Nephron (organoid): ENCODE measurements at regions not wholly inside any gene's neighbourhood (a gene's known extent, or its start where the extent isn't known, plus 50 kb on each side); places are given as distances from the start of the nearest gene placed in this dataset.

Source experiments
- H3K27ac Mint-ChIP-seq, 3 experiments: 2 replicates each; pipeline ENCODE4 v1.8.0; 2020; ENCODE audit warnings: mixed read lengths in 3 of 3, mild to moderate bottlenecking in 2 of 3, moderate library complexity in 1 of 3
- H3K27me3 Mint-ChIP-seq: 2 replicates; pipeline ENCODE4 v1.8.0; 2021; ENCODE audit warnings: low read depth, mild to moderate bottlenecking, moderate library complexity, mixed read lengths
- H3K36me3 Mint-ChIP-seq: 2 replicates; pipeline ENCODE4 v1.8.0; 2020; ENCODE audit warnings: low read depth, mixed read lengths
- H3K4me1 Mint-ChIP-seq: 2 replicates; pipeline ENCODE4 v1.8.0; 2020; ENCODE audit warnings: mixed read lengths
- H3K4me3 Mint-ChIP-seq, 3 experiments: 2 replicates each; pipeline ENCODE4 v1.8.0; 2020; ENCODE audit warnings: mild to moderate bottlenecking in 3 of 3, mixed read lengths in 3 of 3, moderate library complexity in 2 of 3
- H3K9me3 Mint-ChIP-seq: 2 replicates; pipeline ENCODE4 v1.8.0; 2020; ENCODE audit warnings: mixed read lengths
- CTCF ChIP-seq, 3 experiments: fragments of 200-600 bp; sonication (generic); IDR thresholded peaks; one replicate each; pipeline ENCODE4 v1.5.0; 2021; ENCODE audit warnings: antibody characterized with exemption in 3 of 3; ENCODE audit not compliant: unreplicated experiment in 3 of 3

DNA sequence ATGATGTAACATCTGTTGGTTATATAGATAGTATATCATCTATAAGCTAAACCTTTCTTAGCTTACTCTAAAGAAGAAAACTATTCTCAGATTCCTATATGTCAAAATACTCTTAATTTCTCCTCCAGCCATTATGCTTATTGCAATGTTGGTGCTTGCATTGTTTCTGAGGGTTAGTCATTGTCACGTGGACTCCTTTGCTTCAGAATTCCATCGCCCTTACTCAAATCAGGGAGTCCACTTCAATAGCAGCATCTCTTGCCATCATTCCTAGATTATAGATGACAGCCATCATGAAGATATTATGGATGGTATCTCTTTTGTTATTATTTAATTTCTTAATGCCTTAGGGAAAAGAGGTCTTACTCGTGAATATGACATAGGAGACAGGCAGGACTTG, 776.1 kb downstream of the TENT5A start:
- TF ChIP-seq CTCF (IDR thresholded peaks at IDR 0.05; ENCODE audit: unreplicated experiment in 3 of 3): no peak
- no peaks in the 10 kb centered on the region for H3K36me3 Mint-ChIP-seq
- H3K27me3 Mint-ChIP-seq: no peaks in the 10 kb centered on the region
- no peaks in the 10 kb centered on the region for H3K4me1 Mint-ChIP-seq
- no peak overlapping the region for H3K27ac Mint-ChIP-seq
- H3K4me3 Mint-ChIP-seq: no peak overlapping the region
- H3K9me3 Mint-ChIP-seq: no peaks in the 10 kb centered on the region

GRCh38 chr6:80974579-80974978, 777.9 kb downstream of the TENT5A start:
- no peak overlapping the region for H3K27ac Mint-ChIP-seq
- H3K4me3 Mint-ChIP-seq: no peak overlapping the region
- no peaks in the 10 kb centered on the region for H3K9me3 Mint-ChIP-seq
- no peaks in the 10 kb centered on the region for H3K27me3 Mint-ChIP-seq
- no peaks in the 10 kb centered on the region for H3K4me1 Mint-ChIP-seq
- no peaks in the 10 kb centered on the region for H3K36me3 Mint-ChIP-seq
- TF ChIP-seq CTCF (IDR thresholded peaks at IDR 0.05; ENCODE audit: unreplicated experiment in 3 of 3): no peak

DNA sequence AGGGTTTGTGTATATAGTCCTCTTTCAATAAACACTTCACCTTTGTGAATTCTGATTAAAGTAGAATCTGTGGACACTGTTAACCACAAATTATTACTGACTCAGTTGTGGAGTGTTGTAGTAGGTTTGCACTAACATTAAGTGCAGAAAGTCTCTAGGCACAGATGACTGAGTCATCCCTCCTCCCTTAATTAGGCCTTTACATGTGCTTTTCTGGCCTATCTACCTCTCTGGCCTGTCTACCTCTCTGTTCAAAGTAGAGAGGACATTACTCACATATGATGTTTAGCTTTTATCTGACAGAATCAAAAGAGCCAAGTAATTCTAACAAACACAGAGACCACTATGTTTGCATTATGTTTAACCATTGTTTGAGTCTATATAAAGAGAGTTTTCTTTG, 783.0 kb downstream of the TENT5A start:
- Mint-ChIP-seq H3K4me3 (no peak overlapping the region), H3K36me3 (no peaks in the 10 kb centered on the region)

DNA sequence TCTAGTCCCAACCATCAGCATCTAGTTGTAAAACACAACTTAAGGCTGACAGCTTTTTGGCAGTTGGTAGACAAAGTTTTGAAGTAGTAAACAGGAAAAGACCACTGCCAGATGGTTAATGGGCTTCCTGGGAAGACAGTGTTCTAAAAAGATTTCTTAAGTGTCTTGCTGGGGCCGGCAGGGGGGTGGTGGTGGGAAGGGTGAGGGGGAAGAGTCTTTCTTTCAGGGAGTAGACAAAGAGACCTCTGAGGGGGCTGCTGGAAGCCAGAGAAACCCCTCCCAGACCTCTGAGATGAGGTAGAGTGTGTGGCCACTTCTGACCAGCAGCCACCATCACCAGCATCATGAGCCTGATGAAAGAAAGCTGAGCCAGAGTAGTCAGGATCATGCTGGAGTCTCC, 784.9 kb downstream of the TENT5A start:
- no peaks in the 10 kb centered on the region for H3K36me3 Mint-ChIP-seq
- H3K27me3 Mint-ChIP-seq: no peaks in the 10 kb centered on the region
- H3K4me1 Mint-ChIP-seq: peaks cover 6% of the 10 kb centered on the region
- H3K4me3 Mint-ChIP-seq: no peak overlapping the region
- no peak overlapping the region for H3K27ac Mint-ChIP-seq
- TF ChIP-seq CTCF (IDR thresholded peaks at IDR 0.05; ENCODE audit: unreplicated experiment in 3 of 3): no peak
- H3K9me3 Mint-ChIP-seq: no peaks in the 10 kb centered on the region

More for the DNA sequence above, 783.0 kb downstream of the TENT5A start:
- H3K27me3 Mint-ChIP-seq: no peaks in the 10 kb centered on the region
- H3K27ac Mint-ChIP-seq: no peak overlapping the region
- H3K4me1 Mint-ChIP-seq: no peaks in the 10 kb centered on the region
- TF ChIP-seq CTCF (IDR thresholded peaks at IDR 0.05; ENCODE audit: unreplicated experiment in 3 of 3): no peak
- H3K9me3 Mint-ChIP-seq: no peaks in the 10 kb centered on the region

DNA sequence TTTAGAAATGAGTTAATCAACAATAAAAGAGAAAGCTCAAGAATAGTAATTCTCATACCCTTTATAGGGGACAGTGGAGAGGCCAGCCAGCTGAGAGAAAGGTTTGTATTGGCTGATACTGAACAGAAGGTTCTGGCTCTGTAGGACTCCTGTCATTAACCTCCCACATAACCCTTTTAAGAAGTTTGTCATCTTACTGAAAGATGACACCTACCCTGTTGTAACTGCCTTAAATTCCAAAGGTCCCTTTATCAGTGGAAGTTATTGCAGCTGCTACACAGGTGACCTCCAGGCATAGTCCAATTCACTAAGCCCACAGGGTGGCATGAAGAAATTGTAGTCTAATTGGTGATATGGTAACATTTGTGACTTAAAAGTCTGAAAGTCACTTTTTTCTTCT, 790.1 kb downstream of the TENT5A start:
- Mint-ChIP-seq H3K4me1 (peaks cover 21% of the 10 kb centered on the region), H3K4me3 (no peak overlapping the region), H3K9me3 (no peaks in the 10 kb centered on the region), H3K27ac (no peak overlapping the region), H3K36me3 (no peaks in the 10 kb centered on the region), H3K27me3 (no peaks in the 10 kb centered on the region)
- no peak for TF ChIP-seq CTCF (IDR thresholded peaks at IDR 0.05; ENCODE audit: unreplicated experiment in 3 of 3)

DNA sequence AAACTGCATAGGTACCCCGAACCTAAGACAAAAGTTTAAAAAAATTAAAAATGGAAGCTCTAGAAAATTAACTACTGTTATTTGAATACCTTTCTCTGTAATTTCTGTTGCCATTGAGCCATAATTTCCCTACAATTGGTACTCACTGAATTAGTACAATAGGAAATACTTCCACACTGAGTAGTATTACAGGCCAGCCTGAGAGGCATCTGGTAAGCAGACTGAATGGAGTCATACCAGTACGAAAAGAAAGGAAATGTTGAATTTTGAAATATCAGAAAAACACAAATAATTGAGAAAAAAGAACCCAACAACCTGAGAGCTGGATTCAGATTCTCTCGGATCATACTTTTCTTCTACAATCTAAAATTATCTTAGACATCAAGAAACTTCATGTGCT, 791.3 kb downstream of the TENT5A start:
- Mint-ChIP-seq H3K27me3 (no peaks in the 10 kb centered on the region), H3K4me1 (peaks cover 21% of the 10 kb centered on the region), H3K9me3 (no peaks in the 10 kb centered on the region), H3K4me3 (no peak overlapping the region), H3K36me3 (no peaks in the 10 kb centered on the region), H3K27ac (no peak overlapping the region)
- no peak for TF ChIP-seq CTCF (IDR thresholded peaks at IDR 0.05; ENCODE audit: unreplicated experiment in 3 of 3)
